ENCODE measurements at regions not wholly inside any gene's neighbourhood (a gene's known extent, or its start where the extent isn't known, plus 50 kb on each side); places are given as distances from the start of the nearest gene placed in this dataset.
"Not testable (repeated sequence)": the region's sequence is repeated elsewhere in the genome, so short reads cannot be mapped to it uniquely, and the experiment has no call there.

GRCh38 chr1:90348934-90349333, 354.0 kb downstream of the ZNF326 start:
- DNase-seq (ENCODE audit: low spot score), result no peak

GRCh38 chr1:90348459-90348858, 353.5 kb downstream of the ZNF326 start:
- not testable (repeated sequence) for DNase-seq (ENCODE audit: low spot score)

GRCh38 chr1:90347366-90347765, 352.5 kb downstream of the ZNF326 start:
- no peak for DNase-seq (ENCODE audit: low spot score)

- DNase-seq (ENCODE audit: low spot score), result no peak
Observed at GRCh38 chr1:90346757-90347156, 351.8 kb downstream of the ZNF326 start.

- DNase-seq (ENCODE audit: low spot score), result no peak
Observed at GRCh38 chr1:90346349-90346748, 351.4 kb downstream of the ZNF326 start.

GRCh38 chr1:90344963-90345730, 350.2 kb downstream of the ZNF326 start:
- DNase-seq (ENCODE audit: low spot score), result no peak

GRCh38 chr1:90341516-90341915, 346.6 kb downstream of the ZNF326 start:
- DNase-seq (ENCODE audit: low spot score), result no peak

- DNase-seq (ENCODE audit: low spot score), result no peak
Observed at GRCh38 chr1:90340606-90341005, 345.7 kb downstream of the ZNF326 start.

- no peak for DNase-seq (ENCODE audit: low spot score)
Observed at GRCh38 chr1:90339811-90340210, 344.9 kb downstream of the ZNF326 start.

GRCh38 chr1:90336552-90337324, 341.8 kb downstream of the ZNF326 start:
- no peak for DNase-seq (ENCODE audit: low spot score)

GRCh38 chr1:90335558-90335957, 340.6 kb downstream of the ZNF326 start:
- no peak for DNase-seq (ENCODE audit: low spot score)

GRCh38 chr1:90334137-90334536, 339.2 kb downstream of the ZNF326 start:
- DNase-seq (ENCODE audit: low spot score), result no peak

GRCh38 chr1:90325168-90325567, 330.3 kb downstream of the ZNF326 start:
- no peak for DNase-seq (ENCODE audit: low spot score)

GRCh38 chr1:90322186-90322585, 327.3 kb downstream of the ZNF326 start:
- no peak for DNase-seq (ENCODE audit: low spot score)

- DNase-seq (ENCODE audit: low spot score), result no peak
Observed at GRCh38 chr1:90319918-90320317, 325.0 kb downstream of the ZNF326 start.

GRCh38 chr1:90318431-90318830, 323.5 kb downstream of the ZNF326 start:
- DNase-seq (ENCODE audit: low spot score), result no peak

- DNase-seq (ENCODE audit: low spot score), result no peak
Observed at GRCh38 chr1:90317628-90318027, 322.7 kb downstream of the ZNF326 start.

- no peak for DNase-seq (ENCODE audit: low spot score)
Observed at GRCh38 chr1:90314533-90314932, 319.6 kb downstream of the ZNF326 start.

- DNase-seq (ENCODE audit: low spot score), result no peak
Observed at GRCh38 chr1:90313778-90314177, 318.9 kb downstream of the ZNF326 start.

GRCh38 chr1:90309806-90310205, 314.9 kb downstream of the ZNF326 start:
- DNase-seq (ENCODE audit: low spot score), result no peak

- no peak for DNase-seq (ENCODE audit: low spot score)
Observed at GRCh38 chr1:90308421-90308820, 313.5 kb downstream of the ZNF326 start.

GRCh38 chr1:90305577-90305976, 310.7 kb downstream of the ZNF326 start:
- no peak for DNase-seq (ENCODE audit: low spot score)

- DNase-seq (ENCODE audit: low spot score), result no peak
Observed at GRCh38 chr1:90296327-90296726, 301.4 kb downstream of the ZNF326 start.

All from hematopoietic multipotent progenitor cell treated with erythropoietin and hydrocortisone succinate and interleukin-3 and kit ligand, for 15 days (in vitro differentiated cells).